ENCODE measurements at regions not wholly inside any gene's neighbourhood (a gene's known extent, or its start where the extent isn't known, plus 50 kb on each side); places are given as distances from the start of the nearest gene placed in this dataset.

- no peak for DNase-seq (ENCODE audit: insufficient read length)
- TF ChIP-seq POLR2AphosphoS5 (IDR thresholded peaks at IDR 0.05; ENCODE audit: low read depth, low read length) = no peak
- TF ChIP-seq POLR2A (IDR thresholded peaks at IDR 0.05; ENCODE audit: low read depth, low read length) = no peak
- no peak for TF ChIP-seq TAF1 (IDR thresholded peaks at IDR 0.05; ENCODE audit: borderline replicate concordance, low read depth, low read length)
- FAIRE-seq = no peak
Observed at GRCh38 chr13:44768775-44769581, 192.8 kb upstream of the TSC22D1 start.

GRCh38 chr13:44768239-44768638, 192.1 kb upstream of the TSC22D1 start:
- no peak for DNase-seq (ENCODE audit: insufficient read length)
- FAIRE-seq = peak; percentile 74
- no peak for TF ChIP-seq POLR2AphosphoS5 (IDR thresholded peaks at IDR 0.05; ENCODE audit: low read depth, low read length)

- FAIRE-seq (no peak), DNase-seq (ENCODE audit: insufficient read length) (no peak)
- no peak for TF ChIP-seq POLR2AphosphoS5 (IDR thresholded peaks at IDR 0.05; ENCODE audit: low read depth, low read length)
Observed at GRCh38 chr13:44765001-44765471, 188.9 kb upstream of the TSC22D1 start.

GRCh38 chr13:44764302-44764692, 188.2 kb upstream of the TSC22D1 start:
- TF ChIP-seq POLR2AphosphoS5 (IDR thresholded peaks at IDR 0.05; ENCODE audit: low read depth, low read length) = no peak
- TF ChIP-seq TAF1 (IDR thresholded peaks at IDR 0.05; ENCODE audit: borderline replicate concordance, low read depth, low read length) = no peak
- DNase-seq (ENCODE audit: insufficient read length) (no peak), FAIRE-seq (no peak)

DNA sequence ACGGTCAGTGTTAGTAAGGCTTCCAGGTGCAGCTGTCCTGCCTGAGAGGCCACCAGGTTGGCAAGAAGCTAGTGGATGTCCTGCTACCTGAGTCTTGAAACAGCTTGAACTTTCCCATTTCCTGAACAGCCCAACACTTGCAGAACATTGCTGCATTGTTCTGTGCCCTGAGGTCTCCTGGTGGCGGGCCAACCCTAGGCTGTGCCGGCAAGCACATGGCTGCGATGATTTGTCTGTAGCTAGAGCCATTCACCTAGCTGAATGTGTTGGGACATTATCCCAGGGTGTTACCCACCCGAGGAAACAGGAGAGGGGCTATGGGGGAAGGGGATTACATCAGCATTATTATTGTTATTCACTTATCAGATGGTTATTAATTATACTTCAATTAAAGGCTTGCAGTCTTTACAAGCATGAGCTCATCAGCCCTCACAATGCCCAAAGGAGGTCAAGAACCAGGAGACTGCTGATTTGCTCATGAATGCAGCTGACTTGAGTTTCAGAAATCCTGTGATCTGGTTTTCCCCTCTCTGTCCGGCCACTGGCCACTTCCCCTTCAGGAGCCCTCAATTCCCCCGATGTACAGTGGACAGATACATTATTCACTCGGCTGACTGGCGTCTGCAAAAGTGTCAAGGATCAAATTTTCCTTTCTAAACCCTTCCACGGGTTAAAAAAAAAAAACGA, 187.6 kb upstream of the TSC22D1 start:
- DNase-seq (ENCODE audit: insufficient read length) = no peak
- no peak for TF ChIP-seq POLR2A (IDR thresholded peaks at IDR 0.05; ENCODE audit: low read depth, low read length)
- no peak for TF ChIP-seq TAF1 (IDR thresholded peaks at IDR 0.05; ENCODE audit: borderline replicate concordance, low read depth, low read length)
- TF ChIP-seq POLR2AphosphoS5 (IDR thresholded peaks at IDR 0.05; ENCODE audit: low read depth, low read length) = no peak
- FAIRE-seq = no peak

GRCh38 chr13:44762911-44763310, 186.8 kb upstream of the TSC22D1 start:
- FAIRE-seq (no peak), DNase-seq (ENCODE audit: insufficient read length) (no peak)
- TF ChIP-seq POLR2A (IDR thresholded peaks at IDR 0.05; ENCODE audit: low read depth, low read length) = no peak
- TF ChIP-seq POLR2AphosphoS5 (IDR thresholded peaks at IDR 0.05; ENCODE audit: low read depth, low read length) = no peak
- no peak for TF ChIP-seq TAF1 (IDR thresholded peaks at IDR 0.05; ENCODE audit: borderline replicate concordance, low read depth, low read length)

DNA sequence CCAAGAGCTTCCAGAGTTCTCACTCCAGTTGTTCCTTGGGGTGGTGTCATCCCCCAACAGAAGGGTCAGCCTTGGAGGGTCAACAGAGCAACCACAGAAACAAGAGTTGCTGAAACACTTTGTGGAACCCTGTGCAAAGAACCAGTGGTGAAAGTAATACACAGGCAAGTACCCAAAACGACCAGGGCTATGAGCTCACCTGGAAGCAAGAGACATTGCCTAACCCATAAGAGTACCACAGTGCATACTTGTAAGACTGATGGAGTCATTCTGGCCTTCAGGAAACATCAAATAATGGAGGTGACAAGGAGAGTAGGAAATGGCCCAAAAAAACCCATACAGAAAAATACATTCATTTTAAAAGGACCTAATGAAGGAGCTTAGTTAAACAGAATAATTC, 184.3 kb upstream of the TSC22D1 start:
- TF ChIP-seq POLR2A (IDR thresholded peaks at IDR 0.05; ENCODE audit: low read depth, low read length) (no peak), POLR2AphosphoS5 (IDR thresholded peaks at IDR 0.05; ENCODE audit: low read depth, low read length) (no peak), TAF1 (IDR thresholded peaks at IDR 0.05; ENCODE audit: borderline replicate concordance, low read depth, low read length) (no peak)
- DNase-seq (ENCODE audit: insufficient read length) = no peak
- no peak for FAIRE-seq

DNA sequence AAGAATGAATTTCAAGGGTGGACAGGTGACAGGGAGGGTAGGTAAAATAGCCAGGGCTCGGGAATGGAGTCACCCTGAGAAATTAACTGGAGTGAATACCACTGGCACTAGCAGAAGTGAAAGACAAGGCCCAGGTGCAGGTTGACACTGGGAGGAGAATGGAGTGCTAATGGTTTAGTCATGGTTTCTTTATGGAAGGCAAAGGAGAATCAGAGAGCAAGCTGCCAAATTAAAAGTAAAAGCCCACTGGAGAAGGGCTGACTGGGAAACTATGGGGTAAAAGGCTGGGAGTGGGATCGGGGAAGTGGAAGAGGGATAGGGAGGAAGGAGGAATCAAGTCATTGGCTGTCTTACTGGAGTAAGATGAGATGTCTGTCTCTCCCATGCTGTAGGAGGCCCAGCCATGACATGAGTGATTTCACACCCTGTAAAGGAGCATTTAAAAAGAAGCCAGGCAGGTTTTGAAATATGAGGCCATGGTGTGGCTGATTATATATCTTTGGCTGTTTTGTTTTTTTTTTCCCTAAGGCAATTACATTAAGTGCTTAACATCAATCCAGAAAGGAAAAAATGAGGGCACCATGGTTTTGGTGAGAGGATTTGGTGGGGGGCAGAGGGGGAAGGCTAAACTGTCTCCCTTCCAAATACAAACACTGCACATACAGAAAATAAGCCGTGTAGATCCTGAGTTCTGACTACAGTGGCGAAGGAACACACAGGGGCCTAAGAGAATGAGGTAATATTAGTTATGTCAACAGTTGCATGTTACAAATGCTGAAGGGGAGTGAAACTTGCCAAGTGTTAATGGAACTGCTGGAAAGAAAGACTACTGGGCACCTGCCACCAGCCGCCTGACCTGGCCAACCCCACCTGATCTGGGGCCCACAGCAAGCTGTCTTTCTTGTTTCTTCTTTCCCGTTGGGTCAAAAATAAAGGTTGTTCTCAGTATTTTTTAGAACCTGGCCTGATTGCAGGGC, 183.5 kb upstream of the TSC22D1 start:
- DNase-seq (ENCODE audit: insufficient read length) (no peak), FAIRE-seq (no peak)
- TF ChIP-seq POLR2A (IDR thresholded peaks at IDR 0.05; ENCODE audit: low read depth, low read length) = no peak
- no peak for TF ChIP-seq POLR2AphosphoS5 (IDR thresholded peaks at IDR 0.05; ENCODE audit: low read depth, low read length)
- TF ChIP-seq TAF1 (IDR thresholded peaks at IDR 0.05; ENCODE audit: borderline replicate concordance, low read depth, low read length) = no peak

DNA sequence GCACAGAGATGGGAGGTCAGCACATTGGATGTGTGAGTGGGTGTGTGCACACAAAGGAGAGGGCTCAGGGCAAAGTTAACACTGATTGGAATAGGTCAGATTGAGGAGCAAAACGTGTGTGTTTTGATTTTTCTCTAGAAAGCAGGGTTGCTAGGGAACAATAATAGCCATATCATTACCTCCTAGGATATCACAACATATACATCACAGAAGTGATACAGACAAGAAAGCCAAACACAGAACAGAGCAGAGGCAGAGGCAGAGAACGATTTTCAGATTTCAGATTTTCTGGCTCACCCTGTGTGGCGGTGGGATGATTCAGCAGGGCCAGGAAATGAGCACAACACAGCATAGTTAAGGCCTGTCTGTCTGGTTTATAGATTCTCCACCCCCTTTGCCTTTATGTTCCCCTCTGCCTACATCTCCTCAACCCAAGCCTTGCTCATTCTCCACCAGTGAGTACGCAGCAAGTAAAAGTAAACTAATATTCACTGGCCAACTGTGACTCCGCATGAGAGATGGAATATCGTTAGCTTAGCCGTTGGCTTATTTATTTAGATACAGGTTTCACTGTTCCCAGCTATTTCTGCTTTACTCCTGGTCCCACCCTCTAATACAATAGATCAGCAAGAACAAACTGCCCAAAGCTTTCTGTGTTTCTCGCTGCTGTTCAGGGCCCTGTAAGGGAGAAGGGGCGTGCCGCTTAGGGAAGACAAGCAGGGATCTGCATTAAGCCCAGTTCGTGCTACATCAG, 182.7 kb upstream of the TSC22D1 start:
- FAIRE-seq = no peak
- TF ChIP-seq POLR2AphosphoS5 (IDR thresholded peaks at IDR 0.05; ENCODE audit: low read depth, low read length) (no peak), POLR2A (IDR thresholded peaks at IDR 0.05; ENCODE audit: low read depth, low read length) (no peak), TAF1 (IDR thresholded peaks at IDR 0.05; ENCODE audit: borderline replicate concordance, low read depth, low read length) (no peak)
- no peak for DNase-seq (ENCODE audit: insufficient read length)

DNA sequence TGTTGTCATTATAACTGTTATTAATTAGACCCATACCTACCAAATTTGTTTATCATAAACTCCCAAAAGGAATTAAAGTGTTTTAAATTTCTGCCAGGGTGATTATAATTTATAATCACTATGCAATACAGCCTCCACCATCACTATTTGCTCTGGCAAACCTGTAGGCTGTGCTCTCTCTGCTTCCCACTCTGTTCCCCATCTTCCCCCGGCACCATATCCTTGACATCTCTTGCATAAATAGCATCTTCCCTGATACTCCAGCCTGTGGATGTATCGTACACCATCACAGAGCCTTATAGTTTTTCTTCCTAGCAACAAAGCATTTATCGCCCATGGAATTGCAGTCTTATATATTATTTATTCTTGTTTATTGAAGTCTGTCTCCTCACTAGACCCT, 181.5 kb upstream of the TSC22D1 start:
- FAIRE-seq = no peak
- no peak for DNase-seq (ENCODE audit: insufficient read length)
- no peak for TF ChIP-seq POLR2A (IDR thresholded peaks at IDR 0.05; ENCODE audit: low read depth, low read length)
- no peak for TF ChIP-seq POLR2AphosphoS5 (IDR thresholded peaks at IDR 0.05; ENCODE audit: low read depth, low read length)
- TF ChIP-seq TAF1 (IDR thresholded peaks at IDR 0.05; ENCODE audit: borderline replicate concordance, low read depth, low read length) = no peak
